HCEC 1CT (cell line): ENCODE measurements at regions not wholly inside any gene's neighbourhood (a gene's known extent, or its start where the extent isn't known, plus 50 kb on each side); places are given as distances from the start of the nearest gene placed in this dataset.
A peak's percentile ranks its signal among the peaks of the same experiment; 100 is the strongest.
"Not testable (repeated sequence)": the region's sequence is repeated elsewhere in the genome, so short reads cannot be mapped to it uniquely, and the experiment has no call there.

Experiments
- DNase-seq: peaks from one replicate; pipeline ENCODE4 v3.0.0-alpha.2; 2017

DNA sequence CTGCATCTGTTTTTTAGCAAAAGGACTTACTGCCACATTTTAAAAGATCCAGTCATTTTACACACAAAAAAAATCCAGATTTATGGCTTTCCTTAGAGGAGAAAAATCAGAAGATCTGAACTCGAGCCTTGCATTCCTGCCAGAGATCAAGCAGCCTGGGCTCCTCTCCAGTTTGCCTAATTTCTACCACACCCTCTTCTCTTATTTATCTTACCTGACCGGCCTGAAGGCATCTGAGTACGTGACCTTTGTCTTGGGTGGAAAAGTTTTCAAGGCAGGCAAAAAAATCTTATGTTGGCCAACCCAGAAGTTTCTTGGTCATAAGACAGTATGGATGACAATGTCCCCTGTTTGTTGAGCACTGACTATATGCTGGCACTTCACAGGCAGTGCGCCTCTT, 60.3 kb downstream of the CHRD start:
- no peak for DNase-seq

DNA sequence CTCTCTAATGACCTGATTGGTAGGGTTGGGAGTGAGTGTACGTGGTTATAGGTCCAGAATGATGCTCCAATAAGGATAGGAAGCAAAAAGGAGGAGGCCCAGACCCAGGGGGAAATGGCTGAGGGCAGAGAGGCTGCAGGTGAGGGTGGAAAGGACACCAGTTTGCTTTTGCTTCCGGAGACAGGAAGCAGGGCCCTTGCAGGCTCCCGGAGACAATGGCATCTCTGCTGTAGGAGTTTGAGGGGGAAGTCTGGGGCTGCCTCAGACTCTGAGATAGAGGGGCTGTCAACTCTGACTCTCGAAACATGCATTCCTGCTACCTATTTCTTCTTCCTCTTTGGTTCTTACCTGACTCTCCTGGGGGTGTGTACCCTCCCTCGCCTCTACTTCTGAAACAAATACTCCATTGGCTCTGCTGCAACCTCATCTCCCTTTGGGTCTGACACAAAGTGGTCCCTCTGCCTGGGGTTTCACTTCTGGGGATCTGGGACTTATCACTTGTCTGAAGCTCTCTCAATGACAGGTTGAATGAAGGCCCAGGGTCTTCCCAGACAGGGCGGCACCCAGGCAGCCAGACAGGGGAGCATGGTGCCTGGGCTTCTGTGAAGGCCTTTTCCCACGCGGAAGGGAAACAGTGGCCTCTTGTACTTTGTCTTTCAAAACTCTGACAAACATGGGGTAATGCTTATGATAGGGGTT, 61.5 kb downstream of the CHRD start:
- no peak for DNase-seq

DNA sequence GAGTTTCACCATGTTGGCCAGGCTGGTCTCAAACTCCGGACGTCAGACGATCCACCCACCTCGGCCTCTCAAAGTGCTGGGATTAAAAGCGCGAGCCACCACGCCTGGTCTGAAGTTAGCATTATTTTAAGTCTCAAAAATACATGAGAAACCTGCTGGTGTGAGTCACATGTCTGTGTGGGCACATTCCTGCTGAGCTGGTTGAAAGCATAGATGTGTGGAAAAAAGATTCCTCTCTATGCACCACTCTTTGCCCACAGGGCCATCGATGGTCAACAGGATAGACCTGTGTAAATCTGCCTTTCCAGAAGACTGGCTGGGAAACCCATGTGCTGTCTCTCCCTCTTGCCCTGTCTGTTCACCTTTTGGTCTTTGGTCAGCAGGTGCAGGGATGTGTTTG, 63.5 kb downstream of the CHRD start:
- DNase-seq, result no peak

DNA sequence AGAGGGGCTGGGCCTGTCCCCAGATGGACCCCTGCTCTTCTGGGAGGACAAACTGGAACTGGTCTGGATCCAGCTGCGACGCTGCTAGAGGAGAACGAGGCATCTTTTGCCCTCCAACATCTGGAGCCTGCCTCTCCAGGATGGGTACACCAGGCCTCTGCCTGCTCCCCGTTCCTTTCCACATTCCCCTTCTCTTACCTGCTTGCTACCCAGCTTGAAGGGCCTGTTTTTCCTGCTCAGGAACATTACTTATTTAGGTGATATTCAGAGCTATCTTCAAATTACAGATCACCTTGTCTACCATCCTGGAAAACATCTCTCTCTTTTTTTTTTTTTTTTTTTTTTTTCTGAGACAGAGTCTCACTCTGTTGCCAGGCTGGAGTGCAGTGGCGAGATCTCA, 64.0 kb downstream of the CHRD start:
- DNase-seq, result no peak

DNA sequence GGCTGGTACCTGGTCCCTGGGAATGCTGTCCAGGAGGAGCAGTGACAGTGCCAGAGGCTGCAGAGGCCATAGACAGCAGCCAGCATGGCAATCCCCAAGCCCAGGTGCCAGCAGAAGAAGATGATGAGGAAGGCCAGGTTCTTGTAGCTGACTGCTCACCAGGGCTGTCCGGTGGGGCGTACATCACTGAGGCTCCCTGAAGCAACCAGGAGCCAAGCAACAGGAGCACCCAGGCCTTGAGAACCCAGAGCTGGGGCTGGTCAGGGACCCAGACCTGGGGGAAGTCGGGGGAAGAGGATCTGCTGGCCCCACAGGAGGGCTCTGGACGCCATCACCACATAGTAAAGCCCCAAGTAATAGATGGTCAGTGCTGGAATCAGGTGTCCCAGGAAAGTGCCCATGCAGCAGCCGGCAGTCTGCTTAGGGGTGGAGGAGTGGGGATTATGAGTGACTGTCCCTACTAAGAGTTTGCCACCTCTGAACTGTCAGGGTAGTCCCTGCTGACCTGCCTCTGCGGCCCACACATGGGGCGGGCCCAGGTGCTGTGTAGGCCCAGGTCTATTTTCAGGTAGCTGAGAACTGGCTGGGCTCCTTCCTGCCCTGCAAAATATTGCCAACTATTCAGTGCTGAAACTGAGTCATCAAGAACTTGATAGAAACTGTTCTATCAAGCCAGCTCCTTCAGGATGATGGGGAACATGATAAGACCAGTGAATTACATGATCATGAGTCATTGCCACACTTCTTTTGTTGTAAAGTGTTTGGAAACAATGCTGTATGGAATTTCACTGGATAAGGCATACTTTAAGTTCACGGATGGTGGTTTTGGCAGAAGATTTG, 68.7 kb downstream of the CHRD start:
- peak; percentile 75 for DNase-seq

DNA sequence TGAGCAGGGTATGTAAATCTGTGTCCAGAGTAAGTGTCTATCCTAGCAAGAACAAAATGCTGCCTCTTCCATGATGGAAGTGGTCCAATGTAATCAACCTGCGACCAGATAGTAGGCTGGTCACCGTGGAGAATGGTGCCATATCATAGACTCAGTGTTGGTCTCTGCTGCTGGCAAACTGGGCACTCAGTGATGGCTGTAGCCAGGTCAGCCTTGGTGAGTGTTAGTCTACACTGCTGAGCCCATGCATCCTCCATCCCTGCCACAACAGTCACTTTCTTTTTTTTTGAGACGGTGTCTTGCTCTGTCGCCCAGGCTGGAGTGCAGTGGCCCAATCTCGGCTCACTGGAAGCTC, 69.3 kb downstream of the CHRD start:
- DNase-seq, result no peak

DNA sequence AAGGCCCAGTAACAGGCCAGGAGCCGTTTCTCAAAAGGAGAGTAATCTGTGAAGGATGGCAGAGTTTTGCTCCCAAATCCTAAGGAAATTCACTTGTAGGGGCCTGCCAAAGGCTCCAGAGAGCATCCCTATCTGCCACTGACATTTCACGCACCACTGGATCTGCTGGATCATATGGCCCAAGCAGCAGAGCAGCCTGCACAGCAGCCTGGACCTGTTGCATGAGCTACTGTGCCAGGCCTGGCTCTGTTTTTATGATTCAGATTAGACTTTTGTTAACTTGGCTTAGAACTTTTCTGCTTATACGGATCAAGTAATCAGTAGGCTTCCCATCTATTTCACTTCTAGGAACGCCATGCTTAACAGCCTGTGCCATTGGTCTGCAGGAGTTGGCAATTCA, 70.7 kb downstream of the CHRD start:
- no peak for DNase-seq

DNA sequence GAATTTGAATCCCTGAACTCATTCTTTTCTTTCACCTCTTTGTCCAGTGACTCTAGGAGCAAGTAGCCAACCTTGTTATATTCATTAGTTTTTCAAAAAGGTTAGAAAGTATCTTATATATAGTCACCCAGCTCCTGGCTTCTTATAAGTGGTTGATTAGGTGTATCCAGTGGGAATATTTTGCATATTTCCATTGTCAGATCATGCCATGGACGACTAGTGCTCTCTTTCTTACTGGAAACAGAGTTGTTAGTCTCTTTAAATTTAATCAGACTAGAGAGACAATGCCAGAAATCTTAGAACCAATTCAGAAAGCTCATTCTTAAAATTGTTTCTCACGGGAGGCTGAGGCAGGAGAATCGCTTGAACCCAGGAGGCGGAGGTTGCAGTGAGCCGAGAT, 73.4 kb downstream of the CHRD start:
- DNase-seq, result no peak

DNA sequence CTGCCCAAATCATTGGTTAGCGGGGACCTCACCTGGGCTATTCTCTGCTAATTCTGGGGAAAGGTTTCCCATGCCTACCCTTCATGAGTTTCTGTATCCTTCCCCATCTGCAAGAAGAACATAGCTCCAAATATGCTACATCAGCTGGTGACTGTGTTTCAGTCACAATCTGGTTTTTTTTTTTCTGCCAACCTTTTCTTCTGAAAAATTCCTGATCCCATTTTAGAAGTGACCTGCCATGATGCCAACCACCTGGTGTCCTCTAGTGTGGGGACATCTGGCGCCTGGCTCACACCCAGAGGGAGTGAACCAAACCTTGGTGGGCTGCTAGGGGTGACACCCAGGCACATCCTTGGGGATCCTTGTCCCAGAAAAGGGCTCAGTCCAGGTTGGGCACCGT, 76.1 kb downstream of the CHRD start:
- no peak for DNase-seq

DNA sequence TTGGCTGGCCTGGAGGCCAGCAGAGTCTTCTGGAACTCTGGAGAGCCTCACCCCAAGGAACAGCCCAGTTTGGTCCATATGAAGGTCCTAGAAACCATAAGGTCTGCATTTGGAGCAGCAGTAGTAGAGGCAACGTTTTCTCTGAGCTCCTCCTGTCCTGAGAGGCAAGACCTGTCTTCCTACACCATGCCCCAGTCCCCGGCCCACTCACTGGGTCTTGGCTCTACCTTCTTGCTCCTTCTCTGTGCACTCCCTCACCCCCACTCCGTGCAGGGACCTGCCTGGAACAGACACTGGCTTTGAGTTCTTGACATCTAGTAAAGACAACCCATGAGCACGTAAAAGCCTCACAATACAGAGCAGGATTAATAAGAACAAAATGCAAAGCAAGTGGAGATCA, 76.6 kb downstream of the CHRD start:
- DNase-seq, result no peak

DNA sequence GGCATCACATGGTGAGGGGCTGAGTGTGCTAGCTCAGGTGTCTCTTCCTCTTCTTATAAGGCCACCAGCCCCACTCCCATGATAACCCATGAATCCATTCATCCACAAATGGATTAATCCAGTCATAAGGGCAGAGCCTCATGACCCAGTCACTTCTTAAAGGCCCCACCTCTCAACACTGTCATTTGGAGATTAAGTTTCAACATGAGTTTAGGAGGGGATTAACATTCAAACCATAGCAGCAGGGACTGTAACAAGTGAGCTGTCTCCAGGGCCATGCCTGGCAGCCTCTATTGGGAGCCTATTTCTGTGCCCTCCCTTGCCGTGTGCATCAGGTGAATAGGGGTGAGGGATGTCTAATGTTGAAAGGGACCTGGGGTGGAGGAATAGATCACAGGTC, 77.5 kb downstream of the CHRD start:
- DNase-seq, result no peak

DNA sequence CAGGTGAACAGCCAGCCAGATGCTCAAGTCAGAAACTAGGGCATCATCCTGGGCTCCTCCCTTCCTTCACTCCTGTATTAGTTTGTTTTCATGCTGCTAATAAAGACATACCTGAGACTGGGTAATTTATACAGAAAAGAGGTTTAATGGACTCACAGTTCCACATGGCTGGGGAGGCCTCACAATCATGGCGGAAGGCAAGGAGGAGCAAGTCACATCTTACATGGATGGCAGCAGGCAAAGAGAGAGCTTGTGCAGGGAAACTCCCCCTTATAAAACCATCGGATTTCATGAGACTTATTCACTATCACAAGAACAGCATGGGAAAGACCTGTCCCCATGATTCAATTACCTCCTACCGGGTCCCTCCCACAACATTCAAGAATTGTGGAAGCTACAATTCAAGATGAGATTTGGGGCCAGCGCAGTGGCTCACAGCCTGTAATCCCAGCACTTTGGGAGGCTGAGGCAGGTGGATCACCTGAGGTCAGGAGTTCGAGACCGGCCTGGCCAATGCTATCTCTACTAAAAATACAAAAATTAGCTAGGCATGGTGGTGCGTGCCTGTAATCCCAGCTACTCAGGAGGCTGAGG, 78.0 kb downstream of the CHRD start:
- not testable (repeated sequence) for DNase-seq

DNA sequence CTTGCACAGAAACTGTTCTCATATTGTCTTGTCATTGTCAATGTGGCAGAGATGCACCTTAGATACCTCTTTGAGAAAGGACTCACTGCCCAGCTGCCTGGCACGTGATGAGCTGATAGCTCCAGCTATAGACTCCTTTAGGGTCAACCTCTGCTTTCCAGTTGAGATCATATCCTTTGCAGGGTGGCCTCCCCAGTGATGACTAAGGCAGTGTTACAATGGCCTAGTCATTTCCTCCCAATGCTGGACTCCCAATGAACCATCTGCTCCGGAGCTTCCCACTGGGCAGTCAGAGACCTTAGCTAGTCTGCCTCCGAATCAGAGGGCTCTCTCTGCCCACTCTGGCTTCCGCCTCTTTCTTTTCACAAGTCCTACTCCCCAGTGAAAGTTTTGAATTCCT, 79.5 kb downstream of the CHRD start:
- DNase-seq, result peak; percentile 97

DNA sequence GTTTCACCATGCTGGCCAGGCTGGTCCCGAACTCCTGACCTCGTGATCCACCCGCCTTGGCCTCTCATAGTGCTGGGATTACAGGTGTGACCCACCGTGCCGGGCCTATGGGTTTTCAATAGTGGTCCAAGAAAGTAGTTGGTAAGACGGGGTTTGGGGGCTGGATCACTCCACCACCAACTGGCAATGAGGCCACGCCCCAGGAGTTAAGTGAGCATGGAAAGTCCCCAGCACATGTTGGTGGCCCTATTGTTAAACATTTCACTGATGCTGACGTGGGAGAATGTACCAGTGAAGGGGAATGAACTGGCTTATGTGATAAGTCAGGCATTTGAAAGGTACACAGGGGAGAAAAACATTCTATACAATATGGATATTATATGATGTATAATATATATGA, 80.4 kb downstream of the CHRD start:
- DNase-seq, result no peak

DNA sequence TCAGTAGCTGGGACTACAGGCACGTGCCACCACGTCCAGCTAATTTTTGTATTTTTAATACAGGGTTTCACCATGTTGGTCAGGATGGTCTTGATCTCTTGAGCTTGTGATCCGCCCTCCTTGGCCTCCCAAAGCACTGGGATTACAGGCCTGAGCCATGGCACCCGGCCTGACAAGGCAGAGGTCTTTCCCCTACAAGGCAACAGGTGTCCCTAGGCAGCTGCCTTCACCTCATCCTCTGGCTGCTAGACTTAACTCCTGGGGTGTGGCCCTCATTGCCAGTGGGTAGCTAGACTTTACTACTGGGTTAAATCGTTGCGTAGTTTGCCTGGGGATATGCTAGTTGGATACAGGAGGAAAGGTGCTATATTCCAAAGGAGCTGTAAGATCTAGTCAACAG, 81.4 kb downstream of the CHRD start:
- no peak for DNase-seq

DNA sequence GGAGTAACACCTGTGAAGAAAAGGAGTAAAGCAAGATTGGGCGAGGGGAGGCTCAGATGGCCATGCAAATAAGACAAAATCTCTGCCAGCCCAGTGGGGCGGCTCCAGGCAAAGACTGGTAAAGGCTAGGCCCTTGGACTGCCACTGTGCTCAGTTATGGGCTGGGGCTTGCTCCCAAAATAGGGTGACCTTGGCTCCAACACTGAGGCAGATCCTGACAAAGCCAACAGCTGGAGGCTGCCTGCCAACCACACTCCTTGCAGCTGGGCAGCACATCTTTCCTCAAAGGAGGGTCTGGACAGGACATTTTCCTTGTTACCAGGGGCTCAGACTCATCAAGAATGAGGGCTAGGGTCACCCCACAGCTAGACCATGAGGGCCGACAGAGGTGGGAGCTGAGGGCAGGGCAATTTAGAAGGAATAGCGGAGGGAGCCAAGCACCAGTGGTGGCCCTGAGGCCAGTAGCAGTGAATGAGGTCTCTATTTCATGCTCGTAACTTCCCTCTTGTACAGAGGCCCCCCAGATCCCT, 86.1 kb downstream of the CHRD start:
- no peak for DNase-seq

DNA sequence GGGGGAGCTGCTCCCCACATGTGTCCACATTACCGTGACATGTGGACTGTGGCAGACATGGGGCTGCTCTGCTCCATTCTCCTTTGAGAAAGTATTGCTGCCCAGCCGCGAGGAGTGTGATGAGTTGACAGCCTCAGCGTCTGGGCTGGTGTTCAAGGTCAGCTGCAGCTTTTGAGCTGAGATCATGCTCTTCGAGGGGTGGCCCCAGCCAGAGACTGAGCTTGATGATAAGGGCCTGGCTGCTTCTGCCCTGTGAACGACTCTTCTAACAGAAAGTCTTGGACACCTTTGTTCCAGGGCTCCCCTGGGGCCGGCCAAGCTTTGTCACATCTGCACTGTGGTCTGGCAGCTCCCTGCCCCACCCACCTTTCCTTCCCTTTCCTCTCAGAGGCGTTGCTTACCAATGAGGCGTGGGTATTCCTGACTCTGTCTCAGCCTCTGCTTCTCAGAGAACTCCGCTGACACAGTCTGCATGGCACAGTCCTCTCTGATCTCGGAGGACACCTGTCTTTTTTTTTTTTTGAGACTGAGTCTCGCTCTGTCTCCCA, 86.6 kb downstream of the CHRD start:
- peak; percentile 32 for DNase-seq

DNA sequence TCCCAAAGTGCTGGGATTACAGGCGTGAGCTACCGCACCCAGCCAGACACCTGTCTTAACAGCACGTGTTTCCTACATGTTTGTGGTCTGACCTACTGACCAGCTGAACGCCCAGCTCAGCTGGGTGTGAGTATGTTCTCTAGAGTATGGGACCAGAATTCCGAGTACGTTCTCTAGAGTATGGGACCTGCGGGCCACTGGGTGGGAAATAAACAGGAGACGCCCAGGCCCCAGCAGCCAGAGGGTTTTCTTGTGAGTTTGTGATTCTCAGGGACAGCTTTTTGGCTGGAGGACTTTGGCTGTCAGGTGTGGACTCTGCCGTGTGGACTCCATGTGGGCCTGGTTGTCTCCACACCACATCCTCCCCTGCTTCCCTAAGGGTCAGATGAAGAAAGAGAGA, 87.3 kb downstream of the CHRD start:
- no peak for DNase-seq

DNA sequence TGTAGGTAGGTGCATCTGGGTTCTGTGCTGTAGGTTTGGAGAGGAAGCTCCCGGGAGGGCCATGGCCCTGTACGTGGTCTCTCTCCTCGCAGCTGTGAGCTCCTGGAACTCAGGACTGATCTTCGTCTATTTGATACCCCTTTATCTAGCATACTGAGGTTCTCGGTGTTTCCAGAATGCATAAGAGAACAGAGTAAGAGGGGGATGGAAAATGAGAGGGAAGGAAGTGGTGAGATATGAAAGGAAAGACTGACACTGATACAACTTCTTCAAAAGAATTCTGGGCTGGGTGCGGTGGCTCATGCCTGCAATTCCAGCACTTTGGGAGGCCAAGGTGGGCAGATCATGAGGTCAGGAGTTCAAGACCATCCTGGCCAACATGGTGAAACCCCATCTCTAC, 90.7 kb downstream of the CHRD start:
- no peak for DNase-seq

DNA sequence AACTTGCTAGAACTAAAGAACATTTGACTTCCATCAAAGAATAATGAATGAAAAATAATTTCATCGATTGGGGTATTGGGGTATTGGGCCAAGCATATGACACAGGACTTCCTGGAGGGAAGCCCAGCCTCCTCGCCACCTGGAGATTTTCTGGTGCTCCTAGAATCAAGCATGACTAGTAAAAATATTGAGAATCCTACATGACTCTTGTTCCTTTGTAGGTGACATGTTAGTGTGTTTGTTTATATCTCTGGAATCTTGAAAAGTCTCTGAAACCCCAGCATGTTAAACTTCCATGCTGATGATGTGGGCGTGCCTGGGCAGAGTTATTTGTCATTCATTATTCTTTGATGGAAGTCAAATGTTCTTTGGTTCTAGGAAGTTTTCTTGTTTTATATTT, 90.1 kb upstream of the EPHB3 start:
- no peak for DNase-seq

DNA sequence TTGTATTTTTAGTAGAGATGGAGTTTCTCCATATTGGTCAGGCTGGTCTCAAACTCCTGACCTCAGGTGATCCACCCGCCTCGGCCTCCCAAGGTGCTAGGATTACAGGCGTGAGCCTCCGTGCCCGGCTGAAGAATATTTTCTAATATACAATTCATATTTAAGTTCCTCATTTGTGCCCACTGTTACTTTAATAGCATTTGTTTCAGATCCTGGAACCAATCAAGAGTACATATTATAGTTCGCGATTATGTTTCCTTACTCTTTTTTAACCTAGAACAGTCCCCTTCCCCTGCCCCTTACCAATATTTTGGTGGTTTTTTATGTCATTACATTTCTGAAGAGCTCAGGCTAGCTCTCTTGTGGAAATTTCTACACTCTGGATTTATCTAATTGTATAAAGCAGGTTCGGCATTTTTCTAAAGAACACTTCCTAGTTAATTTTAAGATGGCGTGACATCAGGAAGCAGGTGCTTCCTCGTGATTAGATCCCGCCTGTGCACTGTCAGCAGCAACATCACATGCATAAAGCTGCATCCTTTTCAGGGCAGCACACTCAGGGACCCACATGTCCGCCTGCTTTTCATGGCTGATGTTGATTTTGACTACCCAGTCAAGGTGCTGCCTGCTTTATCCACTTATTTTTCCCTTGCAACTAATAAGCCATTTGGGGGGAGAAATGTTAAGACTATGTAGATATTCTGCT, 88.7 kb upstream of the EPHB3 start:
- no peak for DNase-seq

DNA sequence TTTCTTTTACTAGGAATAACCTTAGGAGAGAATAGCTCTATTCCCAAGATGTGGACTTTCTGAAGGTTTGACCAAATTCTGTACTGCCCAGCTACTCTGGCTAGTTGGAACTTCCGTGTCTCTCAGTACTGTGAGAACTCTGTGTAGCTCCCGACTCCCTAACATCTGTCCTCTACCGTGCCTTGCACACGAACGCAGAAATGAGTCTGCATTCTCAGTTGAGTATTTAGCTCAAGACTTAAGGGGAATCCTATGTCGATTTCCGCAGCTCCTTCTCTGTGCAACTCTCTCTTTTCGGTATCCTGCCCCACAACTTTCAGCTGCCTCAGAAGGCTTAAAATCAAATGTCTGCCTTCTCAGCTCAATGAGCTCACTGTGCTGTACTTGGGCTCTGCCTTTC, 86.7 kb upstream of the EPHB3 start:
- no peak for DNase-seq

DNA sequence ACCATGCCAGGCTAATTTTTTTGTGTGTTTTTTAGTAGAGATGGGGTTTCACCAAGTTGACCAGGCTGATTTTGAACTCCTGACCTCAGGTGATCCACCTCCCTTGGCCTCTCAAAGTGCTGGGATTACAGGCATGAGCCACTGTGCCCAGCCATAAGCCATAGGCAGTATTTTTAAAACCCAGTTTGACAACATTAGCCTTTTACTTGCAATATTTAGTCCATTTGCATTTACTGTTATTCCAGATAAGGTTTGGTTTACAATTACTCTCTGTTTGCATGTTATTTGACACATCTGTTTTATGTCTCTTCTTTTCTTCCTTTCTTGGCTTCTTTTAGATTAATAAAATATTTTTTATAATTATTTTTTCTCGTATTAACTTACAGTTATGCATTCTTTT, 83.6 kb upstream of the EPHB3 start:
- no peak for DNase-seq
